ENCODE measurements at regions not wholly inside any gene's neighbourhood (a gene's known extent, or its start where the extent isn't known, plus 50 kb on each side); places are given as distances from the start of the nearest gene placed in this dataset.
"Not testable (repeated sequence)": the region's sequence is repeated elsewhere in the genome, so short reads cannot be mapped to it uniquely, and the experiment has no call there.

DNA sequence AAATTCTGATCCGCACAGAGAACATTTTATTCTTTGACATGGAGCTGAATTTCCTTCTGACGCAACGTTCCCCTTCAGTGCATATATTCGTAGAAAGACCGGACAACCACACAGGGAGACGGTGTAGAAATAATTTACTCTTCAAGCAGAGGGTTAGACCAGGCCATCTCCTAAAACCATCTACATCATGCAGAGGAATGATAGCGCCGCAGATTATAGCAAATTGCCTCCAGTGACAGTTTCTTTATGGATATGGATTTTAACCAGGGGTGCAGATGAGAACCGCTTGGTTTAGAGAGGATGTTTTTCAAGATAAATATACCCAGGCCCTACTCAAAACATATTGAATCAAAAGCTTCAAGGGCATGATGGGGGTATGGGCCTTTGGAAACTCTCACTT is 759.3 kb upstream of the AUTS2 start:
- Histone ChIP-seq H3K18ac (ENCODE audit: low read length) (no peak overlapping the region), H3K4ac (ENCODE audit: low read depth, low read length) (no peak overlapping the region), H2BK5ac (ENCODE audit: low read length) (no peak overlapping the region), H3K4me1 (ENCODE audit: control insufficient read depth, low read depth, low read length) (no peaks in the 10 kb centered on the region), H4K8ac (ENCODE audit: low read depth, low read length) (no peak overlapping the region), H3K4me2 (ENCODE audit: low read length) (no peak overlapping the region), H3K79me2 (ENCODE audit: control insufficient read depth, insufficient read depth, low read length) (no peaks in the 10 kb centered on the region), H2BK15ac (replicated peaks; ENCODE audit: low read depth) (no peak overlapping the region), H3K9ac (ENCODE audit: low read length) (no peak overlapping the region), H3K79me1 (ENCODE audit: low read length) (no peaks in the 10 kb centered on the region), H3K36me3 (ENCODE audit: control insufficient read depth, insufficient read depth, low read length) (no peaks in the 10 kb centered on the region), H3K4me3 (ENCODE audit: low read length) (no peak overlapping the region), H3K27me3 (ENCODE audit: insufficient read depth, low read length, poor library complexity) (no peaks in the 10 kb centered on the region), H3K23ac (ENCODE audit: low read length) (no peak overlapping the region), H4K5ac (ENCODE audit: low read length) (no peak overlapping the region), H2BK120ac (ENCODE audit: low read depth, low read length) (no peak overlapping the region), H3K56ac (ENCODE audit: low read length) (no peak overlapping the region), H3K27ac (ENCODE audit: low read depth, low read length) (no peak overlapping the region), H2AK5ac (ENCODE audit: low read length) (no peak overlapping the region)
- DNase-seq: no peak
- WGBS (ENCODE audit: extremely low coverage, insufficient coverage, low lambda C conversion rate): no CpG with 5 or more reads among the region's 9 CpGs

DNA sequence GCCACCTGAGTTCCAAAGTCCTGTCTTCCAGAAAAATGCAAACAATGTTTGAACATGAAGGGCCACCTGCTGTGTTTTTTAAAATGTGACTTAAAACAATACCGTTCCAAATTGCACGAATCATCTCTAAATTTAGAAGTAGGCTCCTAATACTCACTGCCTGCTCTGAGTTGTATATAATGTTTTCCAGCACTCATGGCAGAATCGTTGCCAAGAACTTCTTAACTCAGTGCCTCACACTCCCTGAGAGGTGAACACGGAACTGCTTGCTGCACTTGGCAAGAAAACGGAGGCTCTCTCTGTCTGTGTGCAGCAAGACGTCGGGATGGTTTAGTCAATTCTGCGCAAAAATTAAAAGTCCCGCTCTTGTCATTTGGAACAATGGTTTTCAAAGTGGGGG is 757.3 kb upstream of the AUTS2 start:
- H3K4ac ChIP-seq (ENCODE audit: low read depth, low read length): no peak overlapping the region
- H2AK5ac ChIP-seq (ENCODE audit: low read length): no peak overlapping the region
- no peak overlapping the region for H4K8ac ChIP-seq (ENCODE audit: low read depth, low read length)
- no peak overlapping the region for H3K4me3 ChIP-seq (ENCODE audit: low read length)
- H3K4me2 ChIP-seq (ENCODE audit: low read length): no peak overlapping the region
- H3K23ac ChIP-seq (ENCODE audit: low read length): no peak overlapping the region
- no peak overlapping the region for H3K9ac ChIP-seq (ENCODE audit: low read length)
- no peak overlapping the region for H4K5ac ChIP-seq (ENCODE audit: low read length)
- H3K79me2 ChIP-seq (ENCODE audit: control insufficient read depth, insufficient read depth, low read length): no peaks in the 10 kb centered on the region
- H2BK120ac ChIP-seq (ENCODE audit: low read depth, low read length): no peak overlapping the region
- WGBS (ENCODE audit: extremely low coverage, insufficient coverage, low lambda C conversion rate): no CpG with 5 or more reads among the region's 9 CpGs
- no peaks in the 10 kb centered on the region for H3K79me1 ChIP-seq (ENCODE audit: low read length)
- no peak overlapping the region for H2BK15ac ChIP-seq (replicated peaks; ENCODE audit: low read depth)
- no peaks in the 10 kb centered on the region for H3K36me3 ChIP-seq (ENCODE audit: control insufficient read depth, insufficient read depth, low read length)
- no peak overlapping the region for H3K18ac ChIP-seq (ENCODE audit: low read length)
- no peak for DNase-seq
- H3K56ac ChIP-seq (ENCODE audit: low read length): no peak overlapping the region
- no peaks in the 10 kb centered on the region for H3K4me1 ChIP-seq (ENCODE audit: control insufficient read depth, low read depth, low read length)
- H2BK5ac ChIP-seq (ENCODE audit: low read length): no peak overlapping the region
- H3K27me3 ChIP-seq (ENCODE audit: insufficient read depth, low read length, poor library complexity): no peaks in the 10 kb centered on the region
- no peak overlapping the region for H3K27ac ChIP-seq (ENCODE audit: low read depth, low read length)

- H3K36me3 ChIP-seq (ENCODE audit: control insufficient read depth, insufficient read depth, low read length); H4K8ac ChIP-seq (ENCODE audit: low read depth, low read length); H2AK5ac ChIP-seq (ENCODE audit: low read length); H2BK120ac ChIP-seq (ENCODE audit: low read depth, low read length); H4K5ac ChIP-seq (ENCODE audit: low read length); H3K27ac ChIP-seq (ENCODE audit: low read depth, low read length); H3K56ac ChIP-seq (ENCODE audit: low read length); H3K27me3 ChIP-seq (ENCODE audit: insufficient read depth, low read length, poor library complexity); H3K4me3 ChIP-seq (ENCODE audit: low read length); H3K23ac ChIP-seq (ENCODE audit: low read length); H3K4me1 ChIP-seq (ENCODE audit: control insufficient read depth, low read depth, low read length); H3K4me2 ChIP-seq (ENCODE audit: low read length); H2BK5ac ChIP-seq (ENCODE audit: low read length); H3K18ac ChIP-seq (ENCODE audit: low read length); H2BK15ac ChIP-seq (replicated peaks; ENCODE audit: low read depth); H3K4ac ChIP-seq (ENCODE audit: low read depth, low read length); H3K79me2 ChIP-seq (ENCODE audit: control insufficient read depth, insufficient read depth, low read length); H3K79me1 ChIP-seq (ENCODE audit: low read length); DNase-seq; H3K9ac ChIP-seq (ENCODE audit: low read length): not testable (repeated sequence)
- WGBS (ENCODE audit: extremely low coverage, insufficient coverage, low lambda C conversion rate): no CpG with 5 or more reads among the region's 6 CpGs
Observed at GRCh38 chr7:68843985-68844384, 754.3 kb upstream of the AUTS2 start.

GRCh38 chr7:68846811-68847325 is 751.4 kb upstream of the AUTS2 start:
- H2BK5ac ChIP-seq (ENCODE audit: low read length): no peak overlapping the region
- no peak overlapping the region for H2AK5ac ChIP-seq (ENCODE audit: low read length)
- H3K79me1 ChIP-seq (ENCODE audit: low read length): no peaks in the 10 kb centered on the region
- no peak overlapping the region for H3K9ac ChIP-seq (ENCODE audit: low read length)
- no peak for DNase-seq
- H3K4ac ChIP-seq (ENCODE audit: low read depth, low read length): no peak overlapping the region
- no peak overlapping the region for H2BK15ac ChIP-seq (replicated peaks; ENCODE audit: low read depth)
- H3K18ac ChIP-seq (ENCODE audit: low read length): no peak overlapping the region
- H3K27ac ChIP-seq (ENCODE audit: low read depth, low read length): no peak overlapping the region
- no peaks in the 10 kb centered on the region for H3K4me1 ChIP-seq (ENCODE audit: control insufficient read depth, low read depth, low read length)
- no peak overlapping the region for H3K4me2 ChIP-seq (ENCODE audit: low read length)
- no peak overlapping the region for H3K23ac ChIP-seq (ENCODE audit: low read length)
- no peak overlapping the region for H4K5ac ChIP-seq (ENCODE audit: low read length)
- no peaks in the 10 kb centered on the region for H3K27me3 ChIP-seq (ENCODE audit: insufficient read depth, low read length, poor library complexity)
- H3K56ac ChIP-seq (ENCODE audit: low read length): no peak overlapping the region
- no peak overlapping the region for H2BK120ac ChIP-seq (ENCODE audit: low read depth, low read length)
- H3K4me3 ChIP-seq (ENCODE audit: low read length): no peak overlapping the region
- H3K36me3 ChIP-seq (ENCODE audit: control insufficient read depth, insufficient read depth, low read length): no peaks in the 10 kb centered on the region
- no peaks in the 10 kb centered on the region for H3K79me2 ChIP-seq (ENCODE audit: control insufficient read depth, insufficient read depth, low read length)
- no peak overlapping the region for H4K8ac ChIP-seq (ENCODE audit: low read depth, low read length)
- WGBS (ENCODE audit: extremely low coverage, insufficient coverage, low lambda C conversion rate): no CpG with 5 or more reads among the region's 13 CpGs

- Histone ChIP-seq H3K4me3 (ENCODE audit: low read length) (no peak overlapping the region), H2AK5ac (ENCODE audit: low read length) (no peak overlapping the region), H2BK120ac (ENCODE audit: low read depth, low read length) (no peak overlapping the region), H3K79me1 (ENCODE audit: low read length) (no peaks in the 10 kb centered on the region), H4K5ac (ENCODE audit: low read length) (no peak overlapping the region), H3K9ac (ENCODE audit: low read length) (no peak overlapping the region), H3K79me2 (ENCODE audit: control insufficient read depth, insufficient read depth, low read length) (no peaks in the 10 kb centered on the region), H2BK5ac (ENCODE audit: low read length) (no peak overlapping the region), H3K23ac (ENCODE audit: low read length) (no peak overlapping the region), H2BK15ac (replicated peaks; ENCODE audit: low read depth) (no peak overlapping the region), H3K36me3 (ENCODE audit: control insufficient read depth, insufficient read depth, low read length) (no peaks in the 10 kb centered on the region), H3K18ac (ENCODE audit: low read length) (no peak overlapping the region), H3K56ac (ENCODE audit: low read length) (no peak overlapping the region), H4K8ac (ENCODE audit: low read depth, low read length) (no peak overlapping the region), H3K27me3 (ENCODE audit: insufficient read depth, low read length, poor library complexity) (no peaks in the 10 kb centered on the region), H3K4ac (ENCODE audit: low read depth, low read length) (no peak overlapping the region), H3K4me1 (ENCODE audit: control insufficient read depth, low read depth, low read length) (no peaks in the 10 kb centered on the region), H3K4me2 (ENCODE audit: low read length) (no peak overlapping the region), H3K27ac (ENCODE audit: low read depth, low read length) (no peak overlapping the region)
- DNase-seq: no peak
- WGBS (ENCODE audit: extremely low coverage, insufficient coverage, low lambda C conversion rate): no CpG with 5 or more reads among the region's 6 CpGs
Observed at GRCh38 chr7:68853254-68853653, 745.0 kb upstream of the AUTS2 start.

DNA sequence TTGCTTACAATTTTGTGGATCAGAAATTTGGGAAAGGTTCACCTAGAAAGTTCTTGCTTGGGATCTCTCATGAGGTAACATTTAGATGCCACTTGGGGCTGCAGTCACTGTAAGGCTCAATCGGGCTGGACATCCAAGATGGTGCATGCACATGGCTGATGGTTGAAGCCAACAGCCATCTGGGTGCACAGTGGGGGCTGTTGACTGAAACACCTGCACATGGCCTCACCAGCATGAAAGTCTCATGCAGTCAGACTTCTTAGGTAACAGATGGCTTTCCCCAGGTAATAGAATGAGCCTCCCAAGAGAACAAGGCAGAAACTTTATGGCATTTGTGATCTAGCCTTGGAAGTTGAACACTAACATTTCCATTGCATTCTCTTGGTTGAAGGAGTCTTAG is 740.7 kb upstream of the AUTS2 start:
- no peak overlapping the region for H3K56ac ChIP-seq (ENCODE audit: low read length)

More for the DNA sequence above, 740.7 kb upstream of the AUTS2 start:
- no peak for DNase-seq
- H3K27ac ChIP-seq (ENCODE audit: low read depth, low read length): no peak overlapping the region
- no peaks in the 10 kb centered on the region for H3K79me1 ChIP-seq (ENCODE audit: low read length)
- no peak overlapping the region for H4K8ac ChIP-seq (ENCODE audit: low read depth, low read length)
- no peaks in the 10 kb centered on the region for H3K27me3 ChIP-seq (ENCODE audit: insufficient read depth, low read length, poor library complexity)
- no peaks in the 10 kb centered on the region for H3K36me3 ChIP-seq (ENCODE audit: control insufficient read depth, insufficient read depth, low read length)
- no peak overlapping the region for H3K9ac ChIP-seq (ENCODE audit: low read length)
- no peak overlapping the region for H3K4me3 ChIP-seq (ENCODE audit: low read length)
- no peak overlapping the region for H2BK5ac ChIP-seq (ENCODE audit: low read length)
- H2BK15ac ChIP-seq (replicated peaks; ENCODE audit: low read depth): no peak overlapping the region
- H2AK5ac ChIP-seq (ENCODE audit: low read length): no peak overlapping the region
- H3K4me2 ChIP-seq (ENCODE audit: low read length): no peak overlapping the region
- H3K23ac ChIP-seq (ENCODE audit: low read length): no peak overlapping the region
- H3K4me1 ChIP-seq (ENCODE audit: control insufficient read depth, low read depth, low read length): no peaks in the 10 kb centered on the region
- no peak overlapping the region for H2BK120ac ChIP-seq (ENCODE audit: low read depth, low read length)
- H4K5ac ChIP-seq (ENCODE audit: low read length): no peak overlapping the region
- H3K79me2 ChIP-seq (ENCODE audit: control insufficient read depth, insufficient read depth, low read length): no peaks in the 10 kb centered on the region
- H3K18ac ChIP-seq (ENCODE audit: low read length): no peak overlapping the region
- H3K4ac ChIP-seq (ENCODE audit: low read depth, low read length): no peak overlapping the region
- no CpG with 5 or more reads among the region's 1 CpG for WGBS (ENCODE audit: extremely low coverage, insufficient coverage, low lambda C conversion rate)
